Uterus (tissue), 3 donors: ENCODE measurements at regions not wholly inside any gene's neighbourhood (a gene's known extent, or its start where the extent isn't known, plus 50 kb on each side); places are given as distances from the start of the nearest gene placed in this dataset.

Experiments
- DNase-seq, 2 donors: peaks; one replicate each; pipeline ENCODE4 v3.0.0-alpha.2; 2019 to 2020
- H3K27ac ChIP-seq, 2 donors: fragments of 200-600 bp; sonication (generic); 1 replicate in 1 of 2; 2 replicates in 1 of 2; pipeline ENCODE4 v1.5.1; 2016 to 2018
- H3K27me3 ChIP-seq, 2 donors: fragments of 200-600 bp; sonication (generic); one replicate each; pipeline ENCODE4 v1.5.1; 2018 to 2019; ENCODE audit warnings: control low read depth in 1 of 2
- H3K36me3 ChIP-seq, 2 donors: fragments of 200-600 bp; sonication (generic); one replicate each; pipeline ENCODE4 v1.5.1; 2019; ENCODE audit warnings: control low read depth in 1 of 2
- H3K4me1 ChIP-seq, 2 donors: fragments of 200-600 bp; sonication (generic); one replicate each; pipeline ENCODE4 v1.5.1; 2018 to 2019; ENCODE audit warnings: control low read depth in 1 of 2
- H3K4me3 ChIP-seq, 2 donors: fragments of 200-600 bp; sonication (generic); 1 replicate in 1 of 2; 2 replicates in 1 of 2; pipeline ENCODE4 v1.5.1; 2018 to 2019; ENCODE audit warnings: mild to moderate bottlenecking in 1 of 2
- H3K9me3 ChIP-seq, 2 donors: fragments of 200-600 bp; sonication (generic); one replicate each; pipeline ENCODE4 v1.5.1; 2019; ENCODE audit warnings: control low read depth in 1 of 2
- POLR2A ChIP-seq, 2 donors: fragments of 450-650 bp; IDR thresholded peaks; one replicate each; pipeline ENCODE4 v1.6.1; 2016; ENCODE audit warnings: antibody characterized with exemption in 2 of 2, mild to moderate bottlenecking in 1 of 2, moderate library complexity in 1 of 2
- intact Hi-C: fragments of 100-400 bp; cut with DNase I; formaldehyde crosslinking; loops from one replicate; pipeline ENCODE4 v1.15.1; 2023; ENCODE audit warnings: low total_unique reads
- TF ChIP-seq, protein P1 (sequence below), 4 experiments: fragments of 200-600 bp in 2 of 4; fragments of 450-650 bp in 2 of 4; sonication (generic) in 2 of 4; IDR thresholded peaks; one replicate each; pipeline ENCODE4 v1.5.1; 2016 to 2019; ENCODE audit warnings: antibody characterized with exemption in 4 of 4, mild to moderate bottlenecking in 2 of 4, moderate library complexity in 1 of 4
- donor health status: DM: yes; HTN: yes; CAD: no.

DNA sequence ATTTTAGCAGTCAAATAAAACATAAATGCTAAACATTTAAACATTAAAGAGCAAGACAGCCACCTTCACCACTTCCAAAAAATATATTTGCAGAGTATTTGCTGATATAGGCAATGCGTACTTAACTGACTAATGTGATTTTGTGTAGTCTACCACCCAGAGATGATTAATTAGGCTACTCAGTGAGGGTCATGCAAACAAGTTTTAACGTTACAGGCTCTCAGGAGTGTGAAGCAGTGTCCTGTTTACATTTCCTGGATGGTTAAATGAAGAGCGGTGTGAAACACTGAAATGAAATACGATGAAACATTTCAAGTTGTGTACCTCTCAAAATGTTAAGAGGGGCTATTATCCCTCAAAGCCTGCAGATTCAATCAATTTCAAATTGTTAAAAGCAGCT is 165.8 kb upstream of the LRIG3 start:
- H3K4me1 ChIP-seq = no peaks in the 10 kb centered on the region
- H3K36me3 ChIP-seq = no peaks in the 10 kb centered on the region
- DNase-seq = no peak
- no peaks in the 10 kb centered on the region for H3K27me3 ChIP-seq
- intact Hi-C loops = no loop called here
- H3K9me3 ChIP-seq = no peaks in the 10 kb centered on the region
- H3K27ac ChIP-seq = no peak overlapping the region
- H3K4me3 ChIP-seq = no peak overlapping the region
- TF ChIP-seq, protein P1, sequence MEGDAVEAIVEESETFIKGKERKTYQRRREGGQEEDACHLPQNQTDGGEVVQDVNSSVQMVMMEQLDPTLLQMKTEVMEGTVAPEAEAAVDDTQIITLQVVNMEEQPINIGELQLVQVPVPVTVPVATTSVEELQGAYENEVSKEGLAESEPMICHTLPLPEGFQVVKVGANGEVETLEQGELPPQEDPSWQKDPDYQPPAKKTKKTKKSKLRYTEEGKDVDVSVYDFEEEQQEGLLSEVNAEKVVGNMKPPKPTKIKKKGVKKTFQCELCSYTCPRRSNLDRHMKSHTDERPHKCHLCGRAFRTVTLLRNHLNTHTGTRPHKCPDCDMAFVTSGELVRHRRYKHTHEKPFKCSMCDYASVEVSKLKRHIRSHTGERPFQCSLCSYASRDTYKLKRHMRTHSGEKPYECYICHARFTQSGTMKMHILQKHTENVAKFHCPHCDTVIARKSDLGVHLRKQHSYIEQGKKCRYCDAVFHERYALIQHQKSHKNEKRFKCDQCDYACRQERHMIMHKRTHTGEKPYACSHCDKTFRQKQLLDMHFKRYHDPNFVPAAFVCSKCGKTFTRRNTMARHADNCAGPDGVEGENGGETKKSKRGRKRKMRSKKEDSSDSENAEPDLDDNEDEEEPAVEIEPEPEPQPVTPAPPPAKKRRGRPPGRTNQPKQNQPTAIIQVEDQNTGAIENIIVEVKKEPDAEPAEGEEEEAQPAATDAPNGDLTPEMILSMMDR (IDR thresholded peaks at IDR 0.05) = no peak
- TF ChIP-seq POLR2A (IDR thresholded peaks at IDR 0.05) = no peak

GRCh38 chr12:59085690-59086089 is 165.4 kb upstream of the LRIG3 start:
- peak overlapping the region in 1 of 2 donors; percentile 16 for H3K27ac ChIP-seq
- H3K4me1 ChIP-seq = no peaks in the 10 kb centered on the region
- DNase-seq = no peak
- H3K4me3 ChIP-seq = no peak overlapping the region
- no peaks in the 10 kb centered on the region for H3K27me3 ChIP-seq
- no peaks in the 10 kb centered on the region for H3K9me3 ChIP-seq
- intact Hi-C loops = no loop called here
- no peaks in the 10 kb centered on the region for H3K36me3 ChIP-seq
- TF ChIP-seq, protein P1 (IDR thresholded peaks at IDR 0.05) = no peak

GRCh38 chr12:59084511-59085375 is 164.4 kb upstream of the LRIG3 start:
- no peak for TF ChIP-seq POLR2A (IDR thresholded peaks at IDR 0.05)
- TF ChIP-seq, protein P1 (IDR thresholded peaks at IDR 0.05) = no peak
- no peaks in the 10 kb centered on the region for H3K4me1 ChIP-seq
- intact Hi-C loops = no loop called here
- no peaks in the 10 kb centered on the region for H3K27me3 ChIP-seq
- no peaks in the 10 kb centered on the region for H3K9me3 ChIP-seq
- no peaks in the 10 kb centered on the region for H3K36me3 ChIP-seq
- peak overlapping the region; percentile 59 for H3K27ac ChIP-seq
- H3K4me3 ChIP-seq = no peak overlapping the region
- DNase-seq = peak; percentile 16 to 41

DNA sequence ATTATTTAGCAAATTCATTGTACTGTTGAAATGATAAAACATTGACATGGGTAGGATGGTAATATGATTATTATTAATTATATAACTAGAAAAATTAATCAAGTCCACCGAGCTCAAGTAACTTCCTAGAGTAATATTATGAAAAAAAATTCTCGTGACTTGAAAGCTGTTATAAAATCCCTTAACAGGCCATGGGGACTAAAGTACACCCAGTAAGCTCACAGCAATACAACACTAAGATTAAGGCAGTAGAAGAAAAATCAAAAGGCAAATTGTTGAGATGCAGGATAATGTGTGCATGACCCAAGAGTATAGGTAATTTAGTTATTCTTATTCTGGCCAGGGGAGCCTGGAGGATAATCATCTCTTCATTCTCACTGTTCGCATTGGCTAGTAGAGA is 162.6 kb upstream of the LRIG3 start:
- Histone ChIP-seq H3K27me3 (no peaks in the 10 kb centered on the region), H3K9me3 (no peaks in the 10 kb centered on the region), H3K36me3 (no peaks in the 10 kb centered on the region), H3K4me3 (no peak overlapping the region), H3K4me1 (no peaks in the 10 kb centered on the region), H3K27ac (no peak overlapping the region)
- TF ChIP-seq POLR2A (IDR thresholded peaks at IDR 0.05) = no peak
- TF ChIP-seq, protein P1 (IDR thresholded peaks at IDR 0.05) = no peak
- no peak for DNase-seq
- intact Hi-C loops = no loop called here

DNA sequence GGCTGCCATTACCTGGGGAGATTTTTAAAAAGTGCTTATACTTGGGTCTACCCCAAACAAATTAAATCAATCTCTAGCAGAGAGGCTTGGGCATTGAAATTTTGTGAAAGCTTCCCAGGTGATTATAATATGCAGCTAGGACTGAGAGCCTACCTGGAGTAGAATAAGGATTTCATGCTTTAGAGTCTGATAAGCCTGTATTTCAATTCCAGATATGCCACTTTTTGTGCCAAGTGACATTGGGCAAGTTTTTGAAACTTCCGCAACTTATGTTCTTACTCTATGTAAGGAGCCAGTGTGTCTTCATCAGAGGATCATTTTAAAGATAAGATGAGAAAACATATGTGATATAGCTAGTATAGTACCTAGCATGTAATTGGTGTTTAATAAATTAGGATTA is 159.8 kb upstream of the LRIG3 start:
- Histone ChIP-seq H3K27me3 (no peaks in the 10 kb centered on the region), H3K36me3 (no peaks in the 10 kb centered on the region), H3K4me3 (no peak overlapping the region), H3K4me1 (no peaks in the 10 kb centered on the region), H3K9me3 (no peaks in the 10 kb centered on the region), H3K27ac (no peak overlapping the region)
- no peak for DNase-seq
- intact Hi-C loops = no loop called here
- TF ChIP-seq, protein P1 (IDR thresholded peaks at IDR 0.05) = no peak
- TF ChIP-seq POLR2A (IDR thresholded peaks at IDR 0.05) = no peak
